ENCODE measurements at regions not wholly inside any gene's neighbourhood (a gene's known extent, or its start where the extent isn't known, plus 50 kb on each side); places are given as distances from the start of the nearest gene placed in this dataset.
"Not testable (repeated sequence)": the region's sequence is repeated elsewhere in the genome, so short reads cannot be mapped to it uniquely, and the experiment has no call there.

DNA sequence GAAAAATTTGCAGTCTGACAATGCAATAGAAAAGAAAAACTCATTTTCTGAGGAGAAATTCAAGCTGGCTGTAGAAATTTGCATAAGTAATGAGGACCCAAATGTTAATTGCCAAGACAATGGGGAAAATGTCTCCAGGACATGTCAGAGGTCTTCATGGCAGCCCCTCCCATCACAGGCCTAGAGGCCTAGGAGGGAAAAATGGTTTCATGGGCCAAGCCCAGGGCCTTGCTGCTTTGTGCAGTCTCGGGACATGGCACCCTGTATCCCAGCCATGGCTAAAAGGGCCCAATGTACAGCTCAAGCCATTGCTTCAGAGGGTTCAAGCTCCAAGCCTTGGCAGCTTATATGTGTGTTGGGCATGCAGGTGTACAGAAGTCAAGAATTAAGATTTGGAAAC, 244.9 kb upstream of the ZFP42 start:
- not testable (repeated sequence) for H3K36me3 ChIP-seq (ENCODE audit: control insufficient read depth in 2 of 2, insufficient read depth in 2 of 2, low read length in 1 of 2); H3K27ac ChIP-seq (ENCODE audit: low read depth in 1 of 2, low read length in 1 of 2); H3K4me1 ChIP-seq (ENCODE audit: control insufficient read depth in 2 of 2, insufficient read depth in 2 of 2, low read length in 2 of 2); H3K4me3 ChIP-seq (ENCODE audit: low read length in 2 of 2); DNase-seq (ENCODE audit: low read depth in 6 of 9, low spot score in 9 of 9); H3K27me3 ChIP-seq (ENCODE audit: control insufficient read depth in 2 of 2, insufficient read depth in 1 of 2, low read length in 1 of 2)
- peaks cover 0 to 16% of the 10 kb centered on the region in 2 donors for H3K9me3 ChIP-seq (ENCODE audit: control insufficient read depth in 2 of 2, insufficient read depth in 1 of 2, low read length in 1 of 2)
- WGBS = 88% methylated on average over 1 of the region's 1 CpG

DNA sequence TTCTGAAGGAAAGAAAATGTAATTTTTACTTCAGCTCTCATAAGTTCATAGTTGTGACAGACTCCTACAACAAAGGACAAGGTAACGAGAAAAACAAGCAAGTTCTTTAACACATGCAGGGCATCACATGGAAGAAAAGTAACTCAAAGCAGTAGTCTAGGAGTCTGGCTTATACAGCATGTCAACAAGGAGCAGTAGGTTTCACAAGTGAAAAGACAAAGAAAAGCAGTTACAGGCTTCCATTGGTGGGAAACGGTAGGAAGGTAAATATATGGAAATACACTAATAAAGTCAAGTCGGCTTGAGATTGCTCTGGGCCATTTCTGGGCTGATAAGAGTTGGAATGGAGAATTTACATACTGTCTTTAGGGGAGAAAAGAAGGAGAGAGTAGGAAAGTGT, 228.4 kb upstream of the ZFP42 start:
- 69% methylated on average over 3 of the region's 3 CpGs for WGBS
- no peaks in the 10 kb centered on the region for H3K36me3 ChIP-seq (ENCODE audit: control insufficient read depth in 2 of 2, insufficient read depth in 2 of 2, low read length in 1 of 2)

DNA sequence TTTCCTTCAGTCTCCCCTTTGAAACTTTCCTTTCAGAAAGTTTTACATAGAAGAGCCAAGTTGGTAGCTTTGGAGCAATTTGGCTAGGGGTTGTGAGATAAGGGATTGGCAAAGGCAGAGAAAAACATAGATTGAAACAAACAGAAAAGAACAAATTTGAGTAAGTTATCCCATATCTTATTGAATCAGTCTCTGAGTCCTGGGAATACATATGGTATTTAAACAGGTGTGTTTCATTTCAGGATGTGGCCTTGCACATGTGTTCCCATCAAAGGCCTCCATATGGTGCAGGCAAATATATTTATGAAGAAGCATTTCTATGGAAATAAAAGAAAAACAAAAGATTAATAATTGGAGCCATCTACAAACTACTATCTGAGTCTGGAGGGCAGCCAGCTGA, 227.9 kb upstream of the ZFP42 start:
- Histone ChIP-seq H3K27ac (ENCODE audit: low read depth in 1 of 2, low read length in 1 of 2) (no peak overlapping the region), H3K4me3 (ENCODE audit: low read length in 2 of 2) (no peak overlapping the region), H3K4me1 (ENCODE audit: control insufficient read depth in 2 of 2, insufficient read depth in 2 of 2, low read length in 2 of 2) (no peaks in the 10 kb centered on the region), H3K27me3 (ENCODE audit: control insufficient read depth in 2 of 2, insufficient read depth in 1 of 2, low read length in 1 of 2) (no peaks in the 10 kb centered on the region), H3K9me3 (ENCODE audit: control insufficient read depth in 2 of 2, insufficient read depth in 1 of 2, low read length in 1 of 2) (peaks cover 0 to 10% of the 10 kb centered on the region in 2 donors), H3K36me3 (ENCODE audit: control insufficient read depth in 2 of 2, insufficient read depth in 2 of 2, low read length in 1 of 2) (no peaks in the 10 kb centered on the region)
- DNase-seq (ENCODE audit: low read depth in 6 of 9, low spot score in 9 of 9) = no peak

More for the DNA sequence above, 228.4 kb upstream of the ZFP42 start:
- no peak for DNase-seq (ENCODE audit: low read depth in 6 of 9, low spot score in 9 of 9)
- Histone ChIP-seq H3K27me3 (ENCODE audit: control insufficient read depth in 2 of 2, insufficient read depth in 1 of 2, low read length in 1 of 2) (no peaks in the 10 kb centered on the region), H3K27ac (ENCODE audit: low read depth in 1 of 2, low read length in 1 of 2) (no peak overlapping the region), H3K4me3 (ENCODE audit: low read length in 2 of 2) (no peak overlapping the region), H3K4me1 (ENCODE audit: control insufficient read depth in 2 of 2, insufficient read depth in 2 of 2, low read length in 2 of 2) (no peaks in the 10 kb centered on the region), H3K9me3 (ENCODE audit: control insufficient read depth in 2 of 2, insufficient read depth in 1 of 2, low read length in 1 of 2) (peaks cover 0 to 10% of the 10 kb centered on the region in 2 donors)

DNA sequence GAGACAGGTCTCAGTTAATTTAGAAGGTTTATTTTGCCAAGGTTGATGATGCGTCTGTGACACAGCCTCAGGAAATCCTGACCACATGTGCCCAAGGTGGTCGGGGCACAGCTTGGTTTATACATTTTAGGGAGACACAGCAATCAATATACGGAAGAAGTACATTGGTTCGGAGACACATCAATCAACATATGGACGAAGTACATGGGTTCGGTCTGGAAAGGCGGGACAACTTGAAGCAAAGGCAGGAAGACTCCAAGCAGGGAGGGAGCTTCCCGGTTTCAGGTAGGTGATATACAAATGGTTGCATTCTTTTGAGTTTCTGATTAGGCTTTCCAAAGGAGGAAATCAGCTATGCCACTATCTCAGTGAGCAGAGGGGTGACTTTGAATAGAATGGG, 225.2 kb upstream of the ZFP42 start:
- 92% methylated on average over 8 of the region's 8 CpGs for WGBS
- Histone ChIP-seq H3K36me3 (ENCODE audit: control insufficient read depth in 2 of 2, insufficient read depth in 2 of 2, low read length in 1 of 2) (no peaks in the 10 kb centered on the region), H3K27me3 (ENCODE audit: control insufficient read depth in 2 of 2, insufficient read depth in 1 of 2, low read length in 1 of 2) (no peaks in the 10 kb centered on the region), H3K4me3 (ENCODE audit: low read length in 2 of 2) (no peak overlapping the region), H3K9me3 (ENCODE audit: control insufficient read depth in 2 of 2, insufficient read depth in 1 of 2, low read length in 1 of 2) (peaks cover 0 to 7% of the 10 kb centered on the region in 2 donors), H3K27ac (ENCODE audit: low read depth in 1 of 2, low read length in 1 of 2) (no peak overlapping the region), H3K4me1 (ENCODE audit: control insufficient read depth in 2 of 2, insufficient read depth in 2 of 2, low read length in 2 of 2) (no peaks in the 10 kb centered on the region)
- DNase-seq (ENCODE audit: low read depth in 6 of 9, low spot score in 9 of 9) = no peak

DNA sequence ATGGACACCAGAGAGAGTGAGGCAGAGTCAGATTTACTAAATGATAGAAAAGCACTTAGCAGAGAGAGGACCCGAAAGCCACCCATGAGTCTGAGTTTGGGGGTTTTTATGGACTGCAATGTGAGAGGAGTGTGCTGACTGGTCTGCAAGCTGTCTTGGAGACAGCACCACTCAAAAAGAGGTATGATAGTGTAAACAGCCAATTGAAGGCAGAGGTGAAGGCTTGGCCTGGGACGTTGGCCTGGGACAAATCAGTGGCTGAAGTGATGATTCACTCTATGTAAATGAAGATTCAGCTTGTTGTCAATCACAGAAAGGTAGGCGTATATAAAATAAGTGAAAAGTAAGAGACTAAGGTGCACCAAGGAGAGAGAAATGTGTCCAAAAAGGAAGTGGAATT, 217.6 kb upstream of the ZFP42 start:
- DNase-seq (ENCODE audit: low read depth in 6 of 9, low spot score in 9 of 9) = no peak
- 85% methylated on average over 3 of the region's 3 CpGs for WGBS
- no peak overlapping the region for H3K27ac ChIP-seq (ENCODE audit: low read depth in 1 of 2, low read length in 1 of 2)
- no peaks in the 10 kb centered on the region for H3K27me3 ChIP-seq (ENCODE audit: control insufficient read depth in 2 of 2, insufficient read depth in 1 of 2, low read length in 1 of 2)
- no peaks in the 10 kb centered on the region for H3K4me1 ChIP-seq (ENCODE audit: control insufficient read depth in 2 of 2, insufficient read depth in 2 of 2, low read length in 2 of 2)
- H3K36me3 ChIP-seq (ENCODE audit: control insufficient read depth in 2 of 2, insufficient read depth in 2 of 2, low read length in 1 of 2) = no peaks in the 10 kb centered on the region
- H3K4me3 ChIP-seq (ENCODE audit: low read length in 2 of 2) = no peak overlapping the region
- peaks cover 0 to 8% of the 10 kb centered on the region in 2 donors for H3K9me3 ChIP-seq (ENCODE audit: control insufficient read depth in 2 of 2, insufficient read depth in 1 of 2, low read length in 1 of 2)

DNA sequence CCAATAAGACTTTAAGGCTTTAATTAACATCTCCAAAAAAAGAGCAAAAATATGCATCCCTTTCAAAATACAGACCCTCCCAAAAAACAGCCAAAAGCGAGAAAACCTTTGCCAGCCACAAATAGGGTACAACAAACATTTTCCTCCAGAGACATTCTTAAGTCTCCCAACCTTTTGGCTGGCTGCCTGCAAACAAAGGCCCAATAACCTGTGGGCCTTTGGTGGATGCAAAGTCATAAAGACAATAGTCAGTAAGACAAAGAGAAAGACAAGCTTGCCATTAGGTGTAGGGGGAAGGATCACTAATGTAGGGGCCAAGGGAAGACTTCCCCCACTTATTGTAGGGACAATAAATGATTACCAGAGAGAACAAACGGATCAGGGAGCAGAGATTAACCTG, 215.5 kb upstream of the ZFP42 start:
- Histone ChIP-seq H3K36me3 (ENCODE audit: control insufficient read depth in 2 of 2, insufficient read depth in 2 of 2, low read length in 1 of 2) (no peaks in the 10 kb centered on the region), H3K9me3 (ENCODE audit: control insufficient read depth in 2 of 2, insufficient read depth in 1 of 2, low read length in 1 of 2) (peaks cover 1 to 14% of the 10 kb centered on the region in 2 donors), H3K4me3 (ENCODE audit: low read length in 2 of 2) (no peak overlapping the region), H3K27ac (ENCODE audit: low read depth in 1 of 2, low read length in 1 of 2) (no peak overlapping the region), H3K4me1 (ENCODE audit: control insufficient read depth in 2 of 2, insufficient read depth in 2 of 2, low read length in 2 of 2) (no peaks in the 10 kb centered on the region), H3K27me3 (ENCODE audit: control insufficient read depth in 2 of 2, insufficient read depth in 1 of 2, low read length in 1 of 2) (no peaks in the 10 kb centered on the region)
- WGBS = 60% methylated on average over 2 of the region's 2 CpGs
- DNase-seq (ENCODE audit: low read depth in 6 of 9, low spot score in 9 of 9) = no peak

DNA sequence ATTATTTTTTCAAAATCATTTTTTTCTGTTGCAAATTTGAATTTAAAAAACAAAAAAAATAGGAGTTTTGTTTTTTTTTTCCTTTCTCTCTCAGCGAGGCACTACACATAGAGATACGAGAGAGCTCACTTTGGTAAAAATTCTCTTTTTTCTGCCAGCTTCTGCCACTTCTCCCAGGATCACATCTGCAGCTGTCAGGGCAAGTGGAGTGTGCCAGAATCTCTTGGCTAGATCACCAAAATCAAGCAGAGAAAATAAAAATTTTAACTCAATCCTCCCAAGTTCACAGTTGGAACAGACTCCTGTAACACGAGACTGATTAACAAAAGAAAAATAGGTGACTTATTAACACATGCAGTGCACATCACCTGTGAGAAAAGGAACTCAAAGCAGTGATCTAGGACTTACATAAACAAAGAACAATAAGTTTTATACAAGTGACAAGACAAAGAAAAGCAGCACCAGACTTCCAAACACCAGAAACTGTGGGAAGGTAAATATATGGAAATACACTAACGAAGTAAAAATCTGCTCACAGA, 213.2 kb upstream of the ZFP42 start:
- Histone ChIP-seq H3K4me3 (ENCODE audit: low read length in 2 of 2) (no peak overlapping the region), H3K9me3 (ENCODE audit: control insufficient read depth in 2 of 2, insufficient read depth in 1 of 2, low read length in 1 of 2) (peaks cover 1 to 13% of the 10 kb centered on the region in 2 donors), H3K4me1 (ENCODE audit: control insufficient read depth in 2 of 2, insufficient read depth in 2 of 2, low read length in 2 of 2) (no peaks in the 10 kb centered on the region), H3K36me3 (ENCODE audit: control insufficient read depth in 2 of 2, insufficient read depth in 2 of 2, low read length in 1 of 2) (no peaks in the 10 kb centered on the region), H3K27me3 (ENCODE audit: control insufficient read depth in 2 of 2, insufficient read depth in 1 of 2, low read length in 1 of 2) (no peaks in the 10 kb centered on the region), H3K27ac (ENCODE audit: low read depth in 1 of 2, low read length in 1 of 2) (no peak overlapping the region)
- no peak for DNase-seq (ENCODE audit: low read depth in 6 of 9, low spot score in 9 of 9)
- WGBS = 87% methylated on average over 4 of the region's 4 CpGs

DNA sequence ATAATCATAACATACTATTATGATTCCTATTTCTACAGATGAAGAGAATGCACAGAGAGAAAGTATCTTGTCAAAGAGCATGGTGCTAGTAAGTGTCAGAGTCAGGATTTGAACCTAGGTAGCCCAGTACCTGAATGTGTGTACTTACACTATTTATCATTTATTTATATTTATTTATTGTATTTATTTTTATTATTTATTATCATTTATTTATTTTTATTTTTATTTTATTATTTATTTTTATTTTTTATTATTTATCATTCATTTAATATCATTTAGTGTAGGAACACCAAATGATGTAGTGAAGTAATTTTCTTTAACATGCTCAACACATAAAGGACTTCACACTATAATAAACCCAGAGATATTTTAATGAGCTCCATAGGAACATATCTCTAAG, 209.4 kb upstream of the ZFP42 start:
- DNase-seq (ENCODE audit: low read depth in 6 of 9, low spot score in 9 of 9) = no peak
- Histone ChIP-seq H3K4me3 (ENCODE audit: low read length in 2 of 2) (no peak overlapping the region), H3K27me3 (ENCODE audit: control insufficient read depth in 2 of 2, insufficient read depth in 1 of 2, low read length in 1 of 2) (no peaks in the 10 kb centered on the region), H3K27ac (ENCODE audit: low read depth in 1 of 2, low read length in 1 of 2) (no peak overlapping the region), H3K9me3 (ENCODE audit: control insufficient read depth in 2 of 2, insufficient read depth in 1 of 2, low read length in 1 of 2) (peaks cover 1 to 18% of the 10 kb centered on the region in 2 donors), H3K4me1 (ENCODE audit: control insufficient read depth in 2 of 2, insufficient read depth in 2 of 2, low read length in 2 of 2) (no peaks in the 10 kb centered on the region), H3K36me3 (ENCODE audit: control insufficient read depth in 2 of 2, insufficient read depth in 2 of 2, low read length in 1 of 2) (no peaks in the 10 kb centered on the region)

DNA sequence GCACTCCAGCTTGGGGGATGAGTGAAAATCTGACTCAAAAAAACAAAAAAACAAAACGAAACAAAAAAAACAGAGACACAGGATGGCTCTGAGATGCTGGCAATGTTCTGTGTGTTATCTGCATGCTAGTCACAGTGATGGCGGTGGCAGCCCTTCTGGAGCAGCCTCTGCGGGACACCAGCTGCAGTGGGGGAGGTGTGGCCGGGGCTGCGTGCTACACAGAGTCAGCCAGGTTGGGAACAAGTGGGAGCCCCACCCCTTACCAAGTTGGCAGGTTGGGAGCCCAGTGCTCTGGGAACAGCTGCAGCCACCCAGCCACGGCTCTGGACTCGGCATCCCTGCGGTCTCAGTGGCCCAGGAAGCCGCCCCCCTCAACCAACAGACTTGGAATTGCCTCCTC, 206.5 kb upstream of the ZFP42 start:
- no peak overlapping the region for H3K4me3 ChIP-seq (ENCODE audit: low read length in 2 of 2)
- peaks cover 1 to 18% of the 10 kb centered on the region in 2 donors for H3K9me3 ChIP-seq (ENCODE audit: control insufficient read depth in 2 of 2, insufficient read depth in 1 of 2, low read length in 1 of 2)
- H3K4me1 ChIP-seq (ENCODE audit: control insufficient read depth in 2 of 2, insufficient read depth in 2 of 2, low read length in 2 of 2) = no peaks in the 10 kb centered on the region
- H3K27ac ChIP-seq (ENCODE audit: low read depth in 1 of 2, low read length in 1 of 2) = no peak overlapping the region
- no peaks in the 10 kb centered on the region for H3K27me3 ChIP-seq (ENCODE audit: control insufficient read depth in 2 of 2, insufficient read depth in 1 of 2, low read length in 1 of 2)
- H3K36me3 ChIP-seq (ENCODE audit: control insufficient read depth in 2 of 2, insufficient read depth in 2 of 2, low read length in 1 of 2) = no peaks in the 10 kb centered on the region
- DNase-seq (ENCODE audit: low read depth in 6 of 9, low spot score in 9 of 9) = no peak
- 91% methylated on average over 9 of the region's 9 CpGs for WGBS

DNA sequence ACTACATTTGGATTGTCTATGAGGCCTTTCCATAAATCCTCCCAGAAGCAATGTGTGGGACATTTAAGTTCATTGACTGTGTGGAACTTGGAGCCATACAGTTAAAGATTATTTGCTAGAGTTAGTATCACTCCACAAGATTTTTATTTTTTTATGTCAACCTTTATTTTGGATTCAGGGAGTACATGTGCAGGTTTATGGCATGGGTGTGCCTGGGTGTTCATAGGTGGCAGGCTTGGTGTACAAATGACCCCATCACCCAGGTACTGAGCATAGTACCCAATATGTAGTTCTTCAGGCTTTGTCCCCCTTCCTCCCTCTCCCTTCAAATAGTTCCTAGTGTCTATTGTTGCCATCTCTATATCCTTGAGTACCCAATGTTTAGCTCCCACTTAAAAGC, 199.8 kb upstream of the ZFP42 start:
- H3K27me3 ChIP-seq (ENCODE audit: control insufficient read depth in 2 of 2, insufficient read depth in 1 of 2, low read length in 1 of 2) = no peaks in the 10 kb centered on the region
- H3K9me3 ChIP-seq (ENCODE audit: control insufficient read depth in 2 of 2, insufficient read depth in 1 of 2, low read length in 1 of 2) = peaks cover 5 to 19% of the 10 kb centered on the region in 2 donors
- no peaks in the 10 kb centered on the region for H3K4me1 ChIP-seq (ENCODE audit: control insufficient read depth in 2 of 2, insufficient read depth in 2 of 2, low read length in 2 of 2)
- H3K4me3 ChIP-seq (ENCODE audit: low read length in 2 of 2) = no peak overlapping the region
- DNase-seq (ENCODE audit: low read depth in 6 of 9, low spot score in 9 of 9) = no peak
- H3K36me3 ChIP-seq (ENCODE audit: control insufficient read depth in 2 of 2, insufficient read depth in 2 of 2, low read length in 1 of 2) = no peaks in the 10 kb centered on the region
- H3K27ac ChIP-seq (ENCODE audit: low read depth in 1 of 2, low read length in 1 of 2) = no peak overlapping the region

Data from thymus (tissue), 11 donors.